GM12872 (cell line): ENCODE measurements at regions not wholly inside any gene's neighbourhood (a gene's known extent, or its start where the extent isn't known, plus 50 kb on each side); places are given as distances from the start of the nearest gene placed in this dataset.

Experiments
- TF ChIP-seq, protein P1 (sequence below): IDR thresholded peaks from 3 replicates; pipeline ENCODE4 v1.5.1; 2011; ENCODE audit warnings: low read depth, mild to moderate bottlenecking, low read length, moderate library complexity; ENCODE audit not compliant: insufficient read depth

GRCh38 chr2:37730037-37730818 lies 58.8 kb upstream of the CDC42EP3 start:
- TF ChIP-seq, protein P1, sequence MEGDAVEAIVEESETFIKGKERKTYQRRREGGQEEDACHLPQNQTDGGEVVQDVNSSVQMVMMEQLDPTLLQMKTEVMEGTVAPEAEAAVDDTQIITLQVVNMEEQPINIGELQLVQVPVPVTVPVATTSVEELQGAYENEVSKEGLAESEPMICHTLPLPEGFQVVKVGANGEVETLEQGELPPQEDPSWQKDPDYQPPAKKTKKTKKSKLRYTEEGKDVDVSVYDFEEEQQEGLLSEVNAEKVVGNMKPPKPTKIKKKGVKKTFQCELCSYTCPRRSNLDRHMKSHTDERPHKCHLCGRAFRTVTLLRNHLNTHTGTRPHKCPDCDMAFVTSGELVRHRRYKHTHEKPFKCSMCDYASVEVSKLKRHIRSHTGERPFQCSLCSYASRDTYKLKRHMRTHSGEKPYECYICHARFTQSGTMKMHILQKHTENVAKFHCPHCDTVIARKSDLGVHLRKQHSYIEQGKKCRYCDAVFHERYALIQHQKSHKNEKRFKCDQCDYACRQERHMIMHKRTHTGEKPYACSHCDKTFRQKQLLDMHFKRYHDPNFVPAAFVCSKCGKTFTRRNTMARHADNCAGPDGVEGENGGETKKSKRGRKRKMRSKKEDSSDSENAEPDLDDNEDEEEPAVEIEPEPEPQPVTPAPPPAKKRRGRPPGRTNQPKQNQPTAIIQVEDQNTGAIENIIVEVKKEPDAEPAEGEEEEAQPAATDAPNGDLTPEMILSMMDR, result no peak

DNA sequence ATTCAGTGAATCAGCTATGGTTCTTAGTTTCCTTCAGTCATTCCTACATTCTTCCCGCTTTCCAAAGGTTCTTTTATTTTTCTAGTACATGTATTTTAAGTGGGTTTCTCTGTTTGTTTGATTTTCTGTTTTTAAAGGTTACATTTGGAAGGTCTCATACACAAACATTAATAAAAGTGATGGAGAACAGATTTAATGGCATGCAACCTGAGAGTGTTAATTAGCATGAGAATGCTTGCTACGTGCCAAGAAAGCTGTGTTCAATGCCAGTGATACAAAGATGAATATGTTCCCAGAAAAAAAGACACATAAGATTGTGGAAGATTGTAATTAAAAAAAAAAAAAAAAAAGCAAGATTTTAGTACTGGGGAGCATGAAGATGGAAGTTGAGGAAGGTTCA lies 61.8 kb upstream of the CDC42EP3 start:
- TF ChIP-seq, protein P1, result no peak

DNA sequence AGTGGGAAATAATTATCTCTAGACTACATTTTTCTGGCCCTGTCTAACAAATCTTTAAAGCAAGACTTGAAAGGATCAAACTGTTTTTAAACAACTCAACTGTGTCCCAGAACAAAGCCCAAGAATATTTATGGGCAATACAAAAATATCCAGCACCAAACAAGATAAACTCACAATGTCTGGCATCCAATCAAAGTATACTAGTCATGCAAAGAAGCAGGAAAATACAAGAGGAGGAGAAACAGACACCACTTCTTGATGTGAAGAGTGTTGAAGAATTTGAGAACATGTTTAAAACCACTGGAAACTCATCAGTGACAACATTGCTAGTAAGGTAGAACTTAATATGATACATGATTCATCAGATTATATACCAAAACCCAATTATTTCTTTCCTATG lies 66.1 kb upstream of the CDC42EP3 start:
- TF ChIP-seq, protein P1, result no peak

DNA sequence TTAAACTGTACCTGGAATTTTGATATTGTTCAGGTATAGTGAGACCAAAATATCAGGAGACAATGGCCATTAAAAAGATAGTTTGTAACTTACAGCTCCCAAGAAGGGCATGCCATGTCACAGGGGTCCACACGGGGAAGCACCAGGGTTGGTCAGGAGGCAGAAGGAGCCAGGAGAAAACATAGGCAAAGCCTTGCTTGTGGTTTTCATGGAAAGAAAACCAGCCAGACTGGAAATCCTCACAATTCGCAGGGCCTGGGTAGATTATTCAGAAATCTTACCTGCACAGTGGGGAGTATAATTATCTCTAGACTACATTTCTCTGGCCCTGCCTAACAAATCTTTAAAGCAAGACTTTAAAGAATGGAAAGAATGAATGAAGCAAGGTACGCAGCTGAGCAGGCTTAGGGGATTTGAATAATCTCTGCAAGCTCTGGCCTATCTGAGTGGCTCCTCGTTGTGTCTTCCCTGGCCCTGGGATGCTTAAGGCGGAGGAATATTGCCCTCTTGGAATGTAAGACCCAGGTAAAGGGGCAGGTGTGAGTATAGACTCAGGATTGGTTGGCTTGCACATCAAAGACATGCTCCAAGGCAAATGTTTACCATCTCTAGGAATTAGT lies 66.9 kb upstream of the CDC42EP3 start:
- TF ChIP-seq, protein P1, result no peak

- TF ChIP-seq, protein P1, result no peak
Observed at GRCh38 chr2:37739153-37739552, 67.7 kb upstream of the CDC42EP3 start.

- TF ChIP-seq, protein P1, result no peak
Observed at GRCh38 chr2:37740164-37740739, 68.8 kb upstream of the CDC42EP3 start.

DNA sequence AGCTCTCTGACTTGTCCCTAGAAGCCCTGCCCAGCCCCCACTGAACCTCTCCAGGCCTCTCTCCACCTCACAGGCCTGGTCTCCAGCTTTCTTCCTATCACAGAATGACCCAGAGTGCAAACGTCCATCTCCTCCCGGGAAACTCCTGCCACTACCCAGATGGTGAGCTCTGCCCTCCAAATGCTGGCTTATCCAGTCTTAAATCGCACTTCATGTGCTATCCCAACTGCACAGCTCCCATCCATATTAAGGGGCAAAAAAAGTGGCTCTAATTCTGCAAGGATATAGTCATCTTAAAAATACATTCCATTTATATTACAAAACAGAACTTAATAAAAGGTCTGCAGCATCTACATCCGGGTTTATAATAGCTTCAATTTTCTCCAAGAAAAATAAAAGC lies 70.8 kb upstream of the CDC42EP3 start:
- TF ChIP-seq, protein P1, result no peak
